SK-N-MC (cell line): ENCODE measurements at regions not wholly inside any gene's neighbourhood (a gene's known extent, or its start where the extent isn't known, plus 50 kb on each side); places are given as distances from the start of the nearest gene placed in this dataset.

Source experiments
- EZH2 ChIP-seq: fragments of 200-600 bp; sonication (generic); IDR thresholded peaks from one replicate; pipeline ENCODE4 v1.6.1; 2017; ENCODE audit warnings: antibody characterized with exemption
- FOXP2 ChIP-seq: optimal IDR thresholded peaks from 2 replicates; pipeline ENCODE3; 2011; ENCODE audit warnings: mild to moderate bottlenecking, moderate library complexity; ENCODE audit not compliant: insufficient read depth; ENCODE audit errors: extremely low read length, control extremely low read depth

GRCh38 chr14:49364752-49365117 is 221.4 kb downstream of the RPS29 start:
- no peak for TF ChIP-seq FOXP2
- no peak for TF ChIP-seq EZH2
